IPS-18a (cell line): ENCODE measurements at regions not wholly inside any gene's neighbourhood (a gene's known extent, or its start where the extent isn't known, plus 50 kb on each side); places are given as distances from the start of the nearest gene placed in this dataset.

ENCODE experiments used
- H3K27ac ChIP-seq: one replicate; pipeline ENCODE4 v1.5.1; 2013; ENCODE audit warnings: low read length
- H3K27me3 ChIP-seq: one replicate; pipeline ENCODE4 v1.6.1; 2013; ENCODE audit warnings: mild to moderate bottlenecking, low read length; ENCODE audit not compliant: control insufficient read depth, insufficient read depth
- H3K36me3 ChIP-seq: one replicate; pipeline ENCODE4 v1.6.1; 2013; ENCODE audit warnings: low read depth, low read length; ENCODE audit not compliant: control insufficient read depth
- H3K4me1 ChIP-seq: one replicate; pipeline ENCODE4 v1.6.1; 2013; ENCODE audit warnings: low read depth, low read length; ENCODE audit not compliant: control insufficient read depth
- H3K4me3 ChIP-seq: one replicate; pipeline ENCODE4 v1.5.1; 2013; ENCODE audit warnings: low read length
- H3K9ac ChIP-seq: one replicate; pipeline ENCODE4 v1.6.1; 2013; ENCODE audit warnings: mild to moderate bottlenecking, low read length, moderate library complexity
- H3K9me3 ChIP-seq: one replicate; pipeline ENCODE4 v1.6.1; 2013; ENCODE audit warnings: low read depth, low read length; ENCODE audit not compliant: control insufficient read depth

DNA sequence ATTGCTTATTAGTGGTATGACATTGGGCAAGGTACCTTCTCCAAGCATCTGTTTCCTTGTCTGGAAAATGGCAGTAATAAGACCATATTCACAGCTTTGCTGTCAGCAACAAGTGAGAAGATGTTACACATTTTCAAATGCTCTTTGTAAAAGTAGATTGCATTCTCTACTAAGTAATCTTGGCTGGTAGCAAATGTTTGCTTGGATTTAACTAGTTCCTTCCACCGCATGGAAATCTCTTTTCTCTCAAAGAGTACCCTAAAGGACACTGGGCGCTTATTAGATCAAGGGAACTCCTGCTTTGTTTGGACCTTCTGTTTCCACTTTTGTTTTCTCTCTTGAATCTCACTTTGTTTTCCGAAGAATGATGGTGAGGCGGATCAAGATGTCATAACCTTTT is 185.2 kb upstream of the BMPER start:
- H3K27ac ChIP-seq, result no peak overlapping the region
- H3K9ac ChIP-seq, result no peak overlapping the region
- no peak overlapping the region for H3K4me3 ChIP-seq
- no peaks in the 10 kb centered on the region for H3K36me3 ChIP-seq
- H3K4me1 ChIP-seq, result no peaks in the 10 kb centered on the region
- H3K27me3 ChIP-seq, result no peaks in the 10 kb centered on the region
- H3K9me3 ChIP-seq, result no peaks in the 10 kb centered on the region

DNA sequence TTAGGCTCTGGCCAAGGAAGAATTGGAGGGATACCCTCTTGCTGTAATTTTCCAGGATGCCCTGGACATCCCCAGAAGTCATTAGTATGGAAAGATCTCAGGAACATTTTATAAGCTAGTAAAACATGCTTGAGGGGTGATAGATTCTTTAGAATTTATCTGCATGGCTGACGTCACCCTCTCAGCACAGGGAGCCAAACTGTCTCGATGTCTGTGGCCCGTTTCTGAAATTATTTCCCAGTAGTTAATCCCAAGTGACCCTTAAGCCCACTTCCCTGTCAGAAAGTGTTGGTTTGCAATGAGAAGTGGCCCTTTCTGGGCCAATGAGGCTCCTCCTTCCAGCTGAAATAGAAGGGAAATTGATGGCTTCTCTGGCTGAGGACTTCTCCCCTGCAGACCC is 184.5 kb upstream of the BMPER start:
- no peak overlapping the region for H3K4me3 ChIP-seq
- no peak overlapping the region for H3K27ac ChIP-seq
- no peaks in the 10 kb centered on the region for H3K9me3 ChIP-seq
- no peaks in the 10 kb centered on the region for H3K27me3 ChIP-seq
- H3K9ac ChIP-seq, result no peak overlapping the region
- H3K4me1 ChIP-seq, result no peaks in the 10 kb centered on the region
- no peaks in the 10 kb centered on the region for H3K36me3 ChIP-seq

DNA sequence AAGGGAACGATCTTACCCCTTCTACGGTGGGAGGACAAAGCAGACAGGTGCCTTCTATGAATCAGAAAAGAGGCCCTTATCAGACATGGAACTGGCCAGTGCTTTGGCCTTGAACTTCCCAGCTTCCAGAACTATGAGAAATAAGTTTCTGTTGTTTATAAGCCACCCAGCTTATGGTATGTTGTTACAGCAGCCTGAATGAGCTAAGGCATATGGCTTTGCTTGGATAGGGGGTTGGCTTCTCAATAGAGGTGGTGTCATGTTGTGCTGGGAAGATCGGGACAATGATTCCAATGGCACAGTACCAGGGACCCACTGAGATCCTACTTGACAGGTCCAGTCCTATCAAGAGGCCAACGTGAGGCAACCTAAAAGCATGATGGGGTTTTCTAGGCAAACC is 183.4 kb upstream of the BMPER start:
- Histone ChIP-seq H3K4me1 (peaks cover 6% of the 10 kb centered on the region), H3K36me3 (no peaks in the 10 kb centered on the region), H3K9ac (no peak overlapping the region), H3K4me3 (no peak overlapping the region), H3K27me3 (no peaks in the 10 kb centered on the region), H3K27ac (no peak overlapping the region), H3K9me3 (no peaks in the 10 kb centered on the region)

DNA sequence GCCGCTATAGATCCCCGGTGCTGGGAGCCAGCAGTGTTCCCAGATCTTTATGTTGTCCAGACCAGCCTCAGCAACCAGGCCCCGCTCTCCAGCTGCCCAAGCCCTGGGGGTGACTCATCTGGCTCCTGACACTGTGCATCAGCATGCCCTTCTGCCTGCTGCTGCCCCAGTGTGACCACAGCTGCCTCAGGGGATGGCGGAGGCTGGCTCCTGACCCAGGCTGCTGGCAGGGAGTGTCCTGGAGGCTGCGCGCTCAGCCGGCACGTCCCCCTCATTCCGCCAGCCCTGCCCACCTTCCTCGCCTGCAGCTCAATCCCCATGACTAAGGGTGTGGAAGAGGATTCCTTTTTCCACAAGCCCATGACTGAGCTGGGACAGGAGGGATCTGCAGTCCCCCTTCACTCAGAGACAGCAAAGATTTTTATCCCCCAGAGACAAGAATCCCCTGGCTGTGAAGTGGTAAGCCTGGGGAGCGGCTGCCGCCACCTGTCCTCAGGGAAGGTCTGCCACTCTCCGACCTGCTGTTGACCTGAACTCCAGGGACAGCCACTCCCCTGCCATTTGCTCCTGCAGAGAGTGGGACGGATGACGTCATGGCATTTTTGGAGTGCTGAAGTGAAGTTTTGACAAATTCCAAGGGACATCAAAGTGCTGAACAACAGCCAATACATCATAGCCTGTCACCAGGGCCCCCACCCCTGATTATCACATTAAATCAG is 182.8 kb upstream of the BMPER start:
- H3K27me3 ChIP-seq, result no peaks in the 10 kb centered on the region
- H3K4me3 ChIP-seq, result no peak overlapping the region
- H3K9me3 ChIP-seq, result no peaks in the 10 kb centered on the region
- no peak overlapping the region for H3K27ac ChIP-seq
- no peak overlapping the region for H3K9ac ChIP-seq
- no peaks in the 10 kb centered on the region for H3K36me3 ChIP-seq
- peaks cover 13% of the 10 kb centered on the region for H3K4me1 ChIP-seq

DNA sequence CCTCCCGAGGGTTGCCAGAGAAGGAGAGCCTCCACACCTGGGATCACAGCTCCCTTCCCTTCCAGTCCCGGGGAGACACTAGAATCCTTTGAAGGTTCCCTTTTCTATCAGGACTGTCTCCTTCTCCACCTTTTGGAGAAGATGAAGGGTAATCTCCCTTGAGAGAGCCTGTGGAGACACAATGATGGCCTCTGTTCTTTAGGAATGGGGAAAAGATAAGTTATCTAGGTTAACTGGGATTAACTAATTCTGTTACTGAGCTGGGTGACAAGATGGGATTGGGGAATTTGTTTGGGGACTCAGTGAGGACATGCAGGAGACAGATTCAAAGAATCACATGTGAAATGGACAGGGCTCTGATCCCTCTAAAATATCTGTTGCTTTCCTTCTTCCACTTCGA is 181.1 kb upstream of the BMPER start:
- Histone ChIP-seq H3K27me3 (no peaks in the 10 kb centered on the region), H3K27ac (no peak overlapping the region), H3K9me3 (no peaks in the 10 kb centered on the region)

DNA sequence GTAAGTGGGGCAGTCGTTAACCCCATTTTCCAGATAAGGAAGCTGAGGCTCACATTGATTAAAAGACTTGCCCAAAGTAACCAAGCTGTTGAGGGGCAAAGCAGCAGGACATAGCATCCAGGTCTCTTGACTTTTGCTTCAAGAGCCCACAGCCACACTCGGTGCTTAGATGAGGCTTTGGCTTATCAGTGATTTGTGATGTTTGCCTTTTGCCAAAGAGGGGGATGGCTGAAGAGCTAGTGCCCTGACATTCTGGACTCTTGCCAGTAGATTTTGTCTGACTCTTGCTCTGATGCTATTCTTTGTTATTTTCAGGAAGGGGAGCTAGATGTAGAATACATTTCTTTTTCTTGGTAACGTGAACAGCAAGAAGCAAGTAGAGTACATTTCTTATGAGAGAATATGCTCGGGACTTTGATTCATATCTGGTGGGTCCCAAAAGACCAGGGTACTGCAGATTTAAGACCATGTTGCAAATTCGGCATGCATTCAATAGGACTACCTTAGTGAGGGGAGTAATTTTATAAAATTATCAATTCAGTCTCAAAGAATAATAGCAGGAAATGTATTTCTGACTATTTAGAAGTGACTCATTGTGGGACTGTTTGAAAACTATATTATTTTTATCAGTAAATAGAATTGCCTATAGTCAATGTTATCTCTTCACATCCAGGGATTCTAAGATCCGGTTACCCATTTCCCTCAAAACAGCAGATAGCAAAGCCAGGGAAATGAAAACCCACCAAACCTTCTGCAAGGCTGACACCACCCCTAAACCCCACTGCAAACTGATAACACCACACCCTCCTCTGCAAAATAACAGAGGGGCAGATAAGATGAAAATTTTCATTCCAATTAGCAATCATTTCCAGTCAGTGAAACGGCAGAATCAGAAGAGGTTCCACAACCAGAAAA is 180.0 kb upstream of the BMPER start:
- no peak overlapping the region for H3K4me3 ChIP-seq
- no peak overlapping the region for H3K9ac ChIP-seq
- no peaks in the 10 kb centered on the region for H3K9me3 ChIP-seq
- peaks cover 15% of the 10 kb centered on the region for H3K4me1 ChIP-seq
- H3K36me3 ChIP-seq, result no peaks in the 10 kb centered on the region
- no peaks in the 10 kb centered on the region for H3K27me3 ChIP-seq
- H3K27ac ChIP-seq, result no peak overlapping the region

More for the DNA sequence above, 181.1 kb upstream of the BMPER start:
- no peak overlapping the region for H3K4me3 ChIP-seq
- peaks cover 15% of the 10 kb centered on the region for H3K4me1 ChIP-seq
- H3K36me3 ChIP-seq, result no peaks in the 10 kb centered on the region
- no peak overlapping the region for H3K9ac ChIP-seq

DNA sequence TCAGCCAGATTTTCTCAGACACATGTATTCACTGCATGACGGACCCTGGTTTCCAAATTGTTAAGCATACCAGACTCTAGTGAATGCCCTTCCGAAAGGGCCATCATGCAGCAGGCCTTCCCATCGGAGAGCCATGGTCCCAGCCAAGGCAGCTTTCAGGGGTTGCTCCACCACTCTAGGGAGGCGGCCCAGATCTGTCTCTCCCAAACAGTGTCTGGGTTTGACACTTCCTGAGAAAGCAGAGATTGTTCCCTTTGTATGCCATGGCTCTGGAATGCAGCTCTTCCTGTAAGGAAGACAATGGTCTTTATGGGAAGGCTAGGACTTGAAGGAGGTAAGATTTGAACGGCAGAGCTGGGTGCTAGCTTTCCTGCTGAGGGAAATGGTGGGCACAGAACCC is 178.8 kb upstream of the BMPER start:
- Histone ChIP-seq H3K9ac (no peak overlapping the region), H3K9me3 (no peaks in the 10 kb centered on the region), H3K36me3 (no peaks in the 10 kb centered on the region), H3K4me1 (peaks cover 15% of the 10 kb centered on the region), H3K27me3 (no peaks in the 10 kb centered on the region), H3K4me3 (no peak overlapping the region), H3K27ac (no peak overlapping the region)

DNA sequence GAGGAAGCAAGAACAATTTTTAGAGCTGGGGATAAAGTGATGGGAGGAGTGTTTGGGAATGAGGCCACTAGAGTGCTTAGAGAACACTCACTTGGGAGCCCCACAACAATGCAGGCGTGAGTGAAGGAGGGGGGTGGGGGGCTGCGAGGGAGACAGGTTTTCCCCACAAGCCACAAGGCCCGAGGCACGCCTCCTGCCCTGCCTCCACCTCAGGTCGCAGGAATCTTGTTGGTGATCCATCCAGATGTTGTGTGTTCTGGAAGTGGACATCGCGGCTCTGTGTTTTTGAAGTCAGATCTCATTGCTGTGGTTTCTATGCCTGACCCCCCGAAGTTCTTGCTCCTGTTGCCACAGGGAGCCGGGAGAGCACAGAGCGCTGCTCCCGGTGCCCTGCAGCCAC is 178.0 kb upstream of the BMPER start:
- Histone ChIP-seq H3K27me3 (no peaks in the 10 kb centered on the region), H3K9me3 (no peaks in the 10 kb centered on the region), H3K4me1 (peaks cover 15% of the 10 kb centered on the region), H3K9ac (no peak overlapping the region), H3K4me3 (no peak overlapping the region), H3K36me3 (no peaks in the 10 kb centered on the region), H3K27ac (no peak overlapping the region)

DNA sequence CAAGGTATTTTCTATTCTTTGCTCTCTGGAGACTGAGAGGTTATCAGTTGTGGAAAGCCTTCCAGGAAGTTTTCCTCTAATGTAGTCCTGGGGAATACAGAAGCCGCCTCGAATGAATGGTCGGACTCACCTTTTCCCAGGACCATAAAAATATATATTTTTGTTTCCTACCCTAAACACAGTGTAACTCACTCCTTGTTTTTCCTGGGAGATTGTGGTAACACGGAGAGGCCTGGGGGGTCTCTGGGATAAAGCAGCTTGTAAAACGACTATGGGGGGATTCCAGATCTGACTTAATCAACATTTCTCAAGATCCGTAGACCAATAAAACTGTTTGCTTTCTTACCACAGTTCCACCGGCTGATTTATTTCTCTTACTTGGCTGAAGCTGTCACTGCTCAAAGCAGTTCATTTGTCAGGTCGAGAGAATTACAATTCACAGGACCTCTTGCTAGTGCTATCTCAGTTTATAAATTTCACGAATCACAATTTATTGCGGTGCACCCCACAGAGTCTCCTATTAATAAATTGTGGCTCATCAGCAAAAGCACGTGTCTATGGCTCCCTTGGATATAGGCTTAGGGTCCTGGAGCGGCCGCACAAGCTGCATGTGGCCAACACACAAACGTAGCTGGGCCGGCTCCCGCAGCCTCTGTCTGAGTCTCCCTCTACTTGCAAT is 176.3 kb upstream of the BMPER start:
- H3K9me3 ChIP-seq, result no peaks in the 10 kb centered on the region
- H3K27ac ChIP-seq, result no peak overlapping the region
- H3K36me3 ChIP-seq, result no peaks in the 10 kb centered on the region
- H3K27me3 ChIP-seq, result no peaks in the 10 kb centered on the region
- no peak overlapping the region for H3K4me3 ChIP-seq
- peaks cover 15% of the 10 kb centered on the region for H3K4me1 ChIP-seq
- H3K9ac ChIP-seq, result no peak overlapping the region

DNA sequence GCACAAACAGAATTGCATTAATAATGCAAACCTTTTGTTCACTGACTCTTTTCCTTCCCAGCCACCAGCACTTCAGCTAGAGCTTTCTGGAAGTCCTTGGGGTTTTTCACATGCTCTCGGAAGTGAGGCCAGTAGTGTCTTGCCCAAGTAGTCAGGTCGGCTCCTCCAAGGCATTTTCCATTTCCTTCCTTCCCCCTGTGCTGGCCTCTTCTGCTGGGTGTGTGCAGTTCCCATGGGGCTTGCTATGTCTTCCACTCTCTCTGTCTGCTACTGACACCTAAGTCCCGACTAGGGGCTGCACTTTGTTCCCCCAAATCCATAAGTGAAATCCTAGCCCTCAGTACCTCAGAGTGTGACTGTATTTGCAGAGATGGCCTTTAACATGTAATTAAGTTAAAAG is 175.6 kb upstream of the BMPER start:
- Histone ChIP-seq H3K9me3 (no peaks in the 10 kb centered on the region), H3K4me3 (no peak overlapping the region), H3K4me1 (peaks cover 15% of the 10 kb centered on the region), H3K27me3 (no peaks in the 10 kb centered on the region), H3K9ac (no peak overlapping the region), H3K27ac (no peak overlapping the region), H3K36me3 (no peaks in the 10 kb centered on the region)

DNA sequence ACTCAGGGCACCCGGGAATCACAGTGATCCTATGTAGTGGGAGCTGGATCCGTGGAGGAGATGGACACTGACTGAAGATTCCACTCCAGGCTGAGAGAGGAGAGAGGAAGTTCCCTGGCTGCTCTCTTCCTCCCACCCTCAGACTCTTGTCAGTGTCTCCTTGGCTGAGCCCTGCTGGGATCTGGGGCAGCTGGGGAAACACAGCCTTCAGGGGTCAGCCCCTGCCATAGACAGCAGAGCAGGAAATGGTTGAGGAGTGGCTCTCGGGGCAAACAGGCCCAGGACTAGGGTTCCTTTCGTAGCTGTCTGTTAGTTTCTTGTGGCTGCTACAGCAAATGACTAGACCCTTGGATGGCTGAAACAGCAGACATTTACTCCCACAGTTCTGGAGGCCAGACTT is 174.4 kb upstream of the BMPER start:
- Histone ChIP-seq H3K27me3 (no peaks in the 10 kb centered on the region), H3K4me1 (peaks cover 15% of the 10 kb centered on the region), H3K27ac (no peak overlapping the region), H3K9me3 (no peaks in the 10 kb centered on the region), H3K4me3 (no peak overlapping the region), H3K36me3 (no peaks in the 10 kb centered on the region), H3K9ac (no peak overlapping the region)
